Large intestine (tissue), 3 donors: ENCODE measurements at regions not wholly inside any gene's neighbourhood (a gene's known extent, or its start where the extent isn't known, plus 50 kb on each side); places are given as distances from the start of the nearest gene placed in this dataset.

Experiments
- DNase-seq, 2 donors: peaks; one replicate each; pipeline versions ENCODE4 v3.0.0 to v3.0.0-alpha.2; 2013
- H3K27ac ChIP-seq: one replicate; pipeline ENCODE4 v1.5.1; 2013; ENCODE audit warnings: low read length
- H3K27me3 ChIP-seq: 2 replicates; pipeline ENCODE4 v1.6.1; 2013; ENCODE audit warnings: low read length; ENCODE audit not compliant: control insufficient read depth, insufficient read depth
- H3K36me3 ChIP-seq: 2 replicates; pipeline ENCODE4 v1.6.1; 2013; ENCODE audit warnings: low read length; ENCODE audit not compliant: control insufficient read depth, insufficient read depth
- H3K4me1 ChIP-seq: one replicate; pipeline ENCODE4 v1.6.1; 2013; ENCODE audit warnings: low read length; ENCODE audit not compliant: control insufficient read depth, insufficient read depth
- H3K4me3 ChIP-seq: one replicate; pipeline ENCODE4 v1.5.1; 2013; ENCODE audit warnings: low read length
- H3K9me3 ChIP-seq: one replicate; pipeline ENCODE4 v1.6.1; 2013; ENCODE audit warnings: mild to moderate bottlenecking, low read depth, low read length, moderate library complexity; ENCODE audit not compliant: control insufficient read depth
- WGBS: methylation state at CpG from one replicate; pipeline ENCODE4 v1.1.5; 2013; ENCODE audit warnings: low lambda C conversion rate; ENCODE audit not compliant: insufficient coverage; 5-methylcytosine and 5-hydroxymethylcytosine counted together

DNA sequence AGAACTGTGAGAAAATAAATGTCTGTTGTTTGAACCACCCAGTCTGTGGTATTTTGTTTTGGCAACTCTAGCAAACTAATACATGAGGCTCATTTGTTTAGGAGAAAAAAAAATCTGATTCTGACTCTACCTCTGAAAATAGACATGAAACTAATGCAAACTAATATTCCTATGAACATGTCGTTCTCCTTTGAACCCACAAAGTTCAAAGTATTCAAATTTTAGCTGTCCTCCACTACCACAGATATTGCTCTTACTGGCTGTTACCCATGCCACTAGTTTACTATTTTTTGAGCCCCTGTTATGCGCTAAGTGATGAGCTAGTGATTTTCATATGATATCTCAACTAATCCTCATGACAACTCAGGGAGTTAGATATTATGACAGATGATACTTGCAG, 58.8 kb upstream of the ZNF804B start:
- Histone ChIP-seq H3K36me3 (no peaks in the 10 kb centered on the region), H3K27ac (no peak overlapping the region), H3K9me3 (no peaks in the 10 kb centered on the region), H3K4me1 (no peaks in the 10 kb centered on the region), H3K4me3 (no peak overlapping the region), H3K27me3 (no peaks in the 10 kb centered on the region)
- DNase-seq, result no peak
- 80% methylated on average over 1 of the region's 2 CpGs for WGBS

DNA sequence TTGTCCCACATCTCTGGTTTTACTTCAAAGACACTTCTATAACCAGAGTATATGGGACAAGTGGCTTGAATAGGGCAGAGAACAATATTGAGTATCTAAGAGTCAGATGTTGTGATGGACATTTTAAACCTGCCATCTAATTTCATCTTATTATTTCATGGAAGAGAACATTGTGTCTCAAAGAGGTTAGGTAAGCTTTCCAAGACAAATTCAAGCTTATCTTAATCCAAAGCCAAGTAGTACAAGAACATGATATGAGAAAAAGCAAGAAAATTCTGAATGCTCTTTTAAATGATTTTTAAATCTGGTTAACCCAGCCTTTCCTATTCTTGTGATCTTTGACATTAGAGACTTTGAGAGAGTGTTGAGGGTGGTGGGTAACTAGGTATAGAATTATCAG, 65.3 kb upstream of the ZNF804B start:
- H3K4me3 ChIP-seq, result no peak overlapping the region
- H3K27me3 ChIP-seq, result no peaks in the 10 kb centered on the region
- DNase-seq, result no peak
- no peaks in the 10 kb centered on the region for H3K36me3 ChIP-seq
- H3K4me1 ChIP-seq, result no peaks in the 10 kb centered on the region
- no peak overlapping the region for H3K27ac ChIP-seq
- no peaks in the 10 kb centered on the region for H3K9me3 ChIP-seq

DNA sequence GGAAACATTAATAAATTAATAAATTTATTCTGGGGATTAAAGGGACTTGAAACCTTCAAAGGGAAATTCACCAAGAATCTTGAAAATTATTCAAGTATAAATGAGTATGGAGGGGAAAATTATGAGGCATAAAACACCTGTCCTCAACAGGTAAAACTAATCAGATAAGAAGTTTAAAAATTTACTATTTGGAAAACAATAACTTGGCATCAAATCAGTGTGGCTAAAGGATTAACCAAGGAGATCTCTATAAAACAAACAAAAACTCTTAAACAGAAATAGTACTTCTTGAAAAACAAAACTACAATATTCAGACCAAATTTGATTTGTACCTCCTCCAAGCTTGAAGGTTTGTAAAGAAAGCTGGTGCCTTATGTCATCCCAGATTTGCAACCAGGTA, 66.4 kb upstream of the ZNF804B start:
- no peak for DNase-seq
- H3K27ac ChIP-seq, result no peak overlapping the region
- H3K4me1 ChIP-seq, result no peaks in the 10 kb centered on the region
- no peak overlapping the region for H3K4me3 ChIP-seq
- H3K36me3 ChIP-seq, result no peaks in the 10 kb centered on the region
- H3K27me3 ChIP-seq, result no peaks in the 10 kb centered on the region
- no peaks in the 10 kb centered on the region for H3K9me3 ChIP-seq

DNA sequence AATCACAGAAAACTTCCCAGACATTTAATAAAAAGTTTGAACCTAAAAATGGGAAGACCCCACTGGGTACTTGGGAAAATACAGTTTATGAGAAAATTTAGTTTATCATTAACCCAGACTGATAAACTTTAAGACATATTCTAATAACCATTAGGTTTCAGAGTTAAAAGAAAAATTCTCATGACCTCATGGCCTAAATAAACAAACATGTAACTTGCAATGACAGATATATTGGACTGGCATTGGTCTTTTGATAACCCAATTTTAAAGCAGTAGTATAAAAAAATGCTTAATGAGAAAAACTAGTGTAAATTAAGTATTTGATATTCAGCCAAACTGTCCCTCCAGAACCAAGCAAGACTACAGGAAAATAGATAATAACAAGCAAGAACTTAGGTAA, 67.0 kb upstream of the ZNF804B start:
- no peak overlapping the region for H3K4me3 ChIP-seq
- no peaks in the 10 kb centered on the region for H3K27me3 ChIP-seq
- H3K36me3 ChIP-seq, result no peaks in the 10 kb centered on the region
- no peak for DNase-seq
- H3K27ac ChIP-seq, result no peak overlapping the region
- no peaks in the 10 kb centered on the region for H3K9me3 ChIP-seq
- H3K4me1 ChIP-seq, result no peaks in the 10 kb centered on the region

DNA sequence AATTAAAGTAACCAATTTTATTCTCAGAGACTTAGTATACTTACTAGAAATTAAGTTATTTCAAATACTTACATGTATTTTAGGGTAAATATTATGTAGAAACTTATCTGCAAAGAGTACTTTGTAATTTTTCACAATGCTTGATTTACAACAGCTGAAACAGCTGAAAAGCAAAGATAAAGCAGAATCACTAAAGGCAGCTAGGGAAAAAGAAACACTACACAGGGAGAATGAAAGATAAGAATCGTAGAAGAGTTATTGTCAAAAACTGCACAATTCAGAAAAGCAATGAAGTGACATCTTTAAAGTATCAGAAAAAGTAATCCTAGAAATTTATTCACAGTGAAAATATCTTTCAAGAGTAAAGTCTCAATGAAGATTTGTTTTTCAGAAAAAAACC, 69.7 kb upstream of the ZNF804B start:
- Histone ChIP-seq H3K36me3 (no peaks in the 10 kb centered on the region), H3K27me3 (no peaks in the 10 kb centered on the region), H3K4me3 (no peak overlapping the region), H3K4me1 (no peaks in the 10 kb centered on the region), H3K27ac (no peak overlapping the region), H3K9me3 (peaks cover 3% of the 10 kb centered on the region)
- WGBS, result 0% methylated on average over 1 of the region's 1 CpG
- DNase-seq, result no peak

DNA sequence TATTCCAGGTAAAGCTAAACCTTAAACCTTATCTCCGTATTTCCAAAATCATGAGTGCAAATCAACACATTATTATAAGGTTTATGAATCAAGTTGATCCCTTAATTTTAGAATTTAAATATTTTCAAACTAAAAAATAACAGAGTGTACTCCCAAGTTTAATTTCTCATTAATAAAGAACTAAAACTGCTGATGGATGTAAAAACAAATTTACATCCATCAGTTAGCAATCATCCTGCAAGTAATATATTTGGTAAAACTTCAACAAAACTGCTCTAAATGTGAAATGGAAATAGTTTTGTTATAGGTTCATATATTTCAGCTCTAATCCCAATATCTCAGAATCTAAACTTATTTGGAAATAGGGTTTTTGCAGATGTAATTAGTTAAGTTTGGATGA, 71.3 kb upstream of the ZNF804B start:
- no peak overlapping the region for H3K27ac ChIP-seq
- no peaks in the 10 kb centered on the region for H3K36me3 ChIP-seq
- no peaks in the 10 kb centered on the region for H3K4me1 ChIP-seq
- DNase-seq, result no peak
- 100% methylated on average over 1 of the region's 1 CpG for WGBS
- peaks cover 3% of the 10 kb centered on the region for H3K9me3 ChIP-seq
- no peaks in the 10 kb centered on the region for H3K27me3 ChIP-seq
- no peak overlapping the region for H3K4me3 ChIP-seq

DNA sequence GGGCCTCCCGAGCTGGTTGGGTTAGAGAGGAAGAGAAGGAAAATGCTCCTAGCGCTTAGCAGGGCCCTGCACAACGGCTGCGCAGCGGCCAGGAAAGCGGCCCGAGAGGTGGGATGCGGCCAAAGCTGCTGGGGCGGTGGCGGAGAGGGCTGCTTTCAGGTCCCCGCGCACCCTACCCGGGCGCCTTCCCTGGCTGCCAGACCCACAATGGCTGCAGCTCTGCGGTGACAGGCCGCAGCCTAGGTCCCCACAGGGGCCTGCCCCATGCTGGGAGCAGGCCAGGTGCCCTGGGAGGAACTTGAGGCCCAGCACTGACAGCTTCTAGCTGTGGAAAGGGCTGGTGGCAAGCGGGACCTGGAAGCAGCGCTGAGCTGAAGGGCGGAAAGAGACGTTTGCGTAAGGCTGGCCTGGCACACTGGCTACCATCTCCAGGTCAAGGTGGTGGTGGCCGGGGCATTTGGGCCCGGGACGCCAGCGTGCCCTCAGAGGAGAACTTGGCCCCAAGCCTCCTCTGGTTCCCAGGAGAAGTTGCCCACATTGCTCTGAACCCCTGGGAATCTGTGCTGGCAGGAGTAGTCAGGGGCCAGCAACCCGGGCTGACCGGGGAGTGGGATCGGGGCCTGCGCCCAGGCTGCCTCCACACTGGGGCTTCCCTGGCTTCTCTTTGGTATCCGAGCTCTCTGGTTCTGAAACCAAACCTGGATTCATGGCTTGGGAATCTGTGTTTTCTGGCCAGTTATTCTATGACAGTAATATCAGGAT, 72.9 kb upstream of the ZNF804B start:
- no peak overlapping the region for H3K27ac ChIP-seq
- no peak overlapping the region for H3K4me3 ChIP-seq
- WGBS, result no CpG with 5 or more reads among the region's 30 CpGs

DNA sequence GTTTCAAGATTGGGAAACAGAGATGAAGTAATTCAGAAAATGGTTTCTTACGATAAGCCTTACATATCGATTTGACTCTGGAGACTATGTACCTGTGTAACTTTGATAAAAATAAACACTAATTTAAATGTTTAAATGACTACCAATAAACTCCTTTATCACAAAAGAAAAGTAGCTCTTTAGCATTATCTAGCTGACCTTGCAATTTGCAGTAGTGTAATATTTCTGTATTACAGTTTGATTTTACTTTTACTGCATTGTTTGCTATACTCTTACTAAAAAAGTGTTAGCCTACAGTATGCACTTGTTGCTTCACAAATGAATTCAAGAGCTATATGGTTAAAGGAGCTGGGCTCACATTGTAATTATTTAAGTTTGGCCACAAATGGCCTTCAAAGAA, 77.8 kb upstream of the ZNF804B start:
- WGBS, result 100% methylated on average over 2 of the region's 2 CpGs
- H3K4me3 ChIP-seq, result no peak overlapping the region
- no peaks in the 10 kb centered on the region for H3K27me3 ChIP-seq
- H3K36me3 ChIP-seq, result no peaks in the 10 kb centered on the region
- H3K4me1 ChIP-seq, result no peaks in the 10 kb centered on the region
- H3K9me3 ChIP-seq, result peaks cover 3% of the 10 kb centered on the region
- DNase-seq, result no peak
- H3K27ac ChIP-seq, result no peak overlapping the region

More for the DNA sequence above, 72.9 kb upstream of the ZNF804B start:
- no peaks in the 10 kb centered on the region for H3K4me1 ChIP-seq
- H3K9me3 ChIP-seq, result peaks cover 3% of the 10 kb centered on the region
- no peak for DNase-seq
- H3K36me3 ChIP-seq, result no peaks in the 10 kb centered on the region
- no peaks in the 10 kb centered on the region for H3K27me3 ChIP-seq

DNA sequence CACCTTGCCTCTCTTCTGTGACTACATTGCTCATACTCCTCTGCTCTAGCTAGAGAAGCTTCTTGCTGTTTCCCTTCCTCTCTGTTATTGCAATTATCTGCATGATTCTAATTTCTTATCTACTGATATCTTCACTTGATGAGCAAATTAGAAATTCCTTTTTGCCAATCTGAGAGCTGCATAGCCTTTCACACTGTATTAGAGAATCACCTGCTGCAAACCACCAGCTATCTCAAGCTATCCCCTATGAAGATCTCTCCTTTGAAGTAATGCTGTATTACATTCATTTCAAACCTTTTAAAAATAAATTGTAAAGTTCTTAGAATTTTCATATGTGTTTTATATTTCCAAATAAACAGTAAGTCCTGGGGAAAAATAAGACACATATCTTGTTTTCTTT, 89.0 kb upstream of the ZNF804B start:
- Histone ChIP-seq H3K4me1 (no peaks in the 10 kb centered on the region), H3K27me3 (no peaks in the 10 kb centered on the region), H3K4me3 (no peak overlapping the region), H3K9me3 (no peaks in the 10 kb centered on the region), H3K36me3 (no peaks in the 10 kb centered on the region), H3K27ac (no peak overlapping the region)
- DNase-seq, result no peak

DNA sequence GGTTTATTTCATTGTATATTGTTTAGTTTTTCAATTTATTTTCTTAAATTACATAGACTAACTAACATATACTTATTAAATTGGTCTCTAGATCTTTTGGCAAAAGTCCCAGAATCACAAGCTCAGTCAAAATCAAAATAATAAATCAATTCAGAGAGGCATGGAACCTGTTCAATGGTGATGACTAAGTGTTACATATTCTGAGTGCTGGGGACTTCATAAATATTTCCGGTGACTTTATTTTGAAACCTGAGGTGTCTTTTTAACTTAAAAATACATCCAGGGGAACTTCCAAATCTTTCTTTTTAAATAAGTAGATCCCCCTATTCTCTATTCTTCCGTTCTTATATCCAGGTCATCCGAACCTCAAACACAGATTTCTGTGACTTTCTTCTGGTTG, 89.6 kb upstream of the ZNF804B start:
- Histone ChIP-seq H3K36me3 (no peaks in the 10 kb centered on the region), H3K4me3 (no peak overlapping the region), H3K27me3 (no peaks in the 10 kb centered on the region), H3K27ac (no peak overlapping the region), H3K4me1 (no peaks in the 10 kb centered on the region), H3K9me3 (no peaks in the 10 kb centered on the region)
- DNase-seq, result no peak
- 79% methylated on average over 3 of the region's 3 CpGs for WGBS

DNA sequence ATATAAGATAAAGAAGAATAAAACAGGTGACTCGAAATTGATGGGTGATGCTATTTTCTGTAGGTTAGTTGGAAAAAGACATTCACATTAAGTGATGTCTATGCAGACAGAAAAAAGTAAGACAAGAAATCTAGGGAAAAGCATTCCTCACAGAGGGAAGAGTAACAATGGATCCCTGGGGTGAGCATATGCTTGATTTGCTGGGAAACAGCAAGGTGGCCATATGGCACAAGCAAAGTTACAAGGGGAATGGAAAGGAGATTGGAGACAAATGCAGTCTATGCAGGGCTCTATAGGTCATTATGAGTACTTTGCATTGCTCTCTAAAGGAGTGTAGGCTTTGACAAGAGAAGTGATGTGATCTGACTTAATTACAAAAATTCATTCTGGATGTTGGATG, 90.9 kb upstream of the ZNF804B start:
- H3K9me3 ChIP-seq, result no peaks in the 10 kb centered on the region
- no peak overlapping the region for H3K4me3 ChIP-seq
- H3K4me1 ChIP-seq, result no peaks in the 10 kb centered on the region
- no peaks in the 10 kb centered on the region for H3K27me3 ChIP-seq
- no peaks in the 10 kb centered on the region for H3K36me3 ChIP-seq
- H3K27ac ChIP-seq, result no peak overlapping the region
- WGBS, result 83% methylated on average over 1 of the region's 1 CpG
- no peak for DNase-seq
